Nucleus accumbens (tissue), 56 donors: ENCODE measurements at regions not wholly inside any gene's neighbourhood (a gene's known extent, or its start where the extent isn't known, plus 50 kb on each side); places are given as distances from the start of the nearest gene placed in this dataset.

Source experiments
- DNase-seq, 56 donors: peaks; one replicate each; lab custom pipeline; 2025; lab: John Stamatoyannopoulos, UW

DNA sequence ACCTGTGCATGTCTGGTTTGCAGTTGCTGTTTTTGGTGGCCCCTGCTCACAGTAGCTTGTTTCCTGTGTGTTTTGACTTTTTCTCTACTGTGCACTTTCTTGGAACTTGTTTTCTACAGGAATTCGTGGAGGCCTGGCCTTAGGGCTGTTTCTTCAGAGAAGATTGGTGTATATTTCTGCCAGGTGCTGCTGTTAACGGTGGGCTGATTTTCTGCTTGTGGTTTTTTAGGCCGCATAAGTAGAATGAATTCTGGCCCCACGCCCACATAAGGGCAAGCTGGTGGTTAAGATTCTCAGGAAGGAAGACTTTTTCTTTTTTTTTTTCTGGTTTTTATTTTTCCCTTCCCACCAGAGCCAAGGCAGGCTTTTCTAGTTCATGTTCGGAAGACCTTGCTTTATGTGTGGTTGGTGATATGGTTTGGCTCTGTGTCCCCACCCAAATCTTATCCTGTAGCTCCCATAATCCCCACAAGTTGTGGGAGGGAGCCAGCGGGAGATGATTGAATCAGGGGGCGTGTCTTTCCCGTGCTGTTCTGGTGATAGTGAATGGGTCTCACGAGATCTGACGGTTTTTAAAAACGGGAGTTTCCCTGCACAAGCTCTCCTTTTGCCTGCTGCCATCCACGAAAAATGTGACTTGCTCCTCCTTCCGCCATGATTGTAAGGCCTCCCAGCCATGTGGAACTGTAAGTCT lies 71.5 kb upstream of the DISP3 start:
- no peak for DNase-seq

DNA sequence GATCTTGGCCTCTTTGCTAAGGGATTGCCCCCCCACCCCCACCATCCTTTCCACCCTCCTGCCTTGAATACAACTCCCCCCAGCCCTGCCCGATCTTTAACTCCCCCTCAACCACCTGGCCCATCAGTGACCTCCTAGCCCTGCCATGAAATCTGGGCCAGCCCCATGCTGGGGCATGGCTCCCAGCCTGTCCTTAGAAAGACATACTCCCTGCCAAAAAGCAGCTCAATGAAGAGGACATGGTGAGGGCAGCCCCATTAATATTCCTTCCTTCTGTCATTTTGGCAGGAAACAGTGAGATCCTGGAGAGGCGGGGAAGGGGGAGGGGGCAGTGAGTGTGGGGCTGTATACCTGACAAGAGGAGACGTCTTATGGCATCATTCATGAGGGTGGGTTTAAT lies 66.8 kb upstream of the DISP3 start:
- peak in 7 of 56 donors; percentile 5 to 39 (median 19) for DNase-seq

DNA sequence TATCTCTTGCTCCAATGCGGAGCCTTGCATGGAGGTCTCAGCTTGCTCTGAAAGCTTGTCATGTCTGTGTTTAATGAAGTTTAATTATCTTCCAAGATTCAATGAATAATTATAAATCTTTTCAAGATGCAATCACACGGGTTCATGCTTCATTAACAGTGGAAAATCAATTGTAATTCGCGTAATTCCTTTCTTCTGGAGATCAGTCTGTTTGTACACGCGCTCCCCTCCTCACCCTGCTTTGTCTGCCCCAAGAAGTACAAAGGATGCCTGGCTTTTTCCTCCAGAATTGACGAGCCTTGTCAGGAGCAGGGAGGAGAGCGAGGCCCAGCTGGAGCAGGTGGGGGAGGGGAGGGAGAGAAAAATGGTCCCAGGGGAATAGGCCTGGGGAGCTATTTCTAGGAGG lies 65.0 kb upstream of the DISP3 start:
- DNase-seq = peak in 1 of 56 donors; percentile 26

DNA sequence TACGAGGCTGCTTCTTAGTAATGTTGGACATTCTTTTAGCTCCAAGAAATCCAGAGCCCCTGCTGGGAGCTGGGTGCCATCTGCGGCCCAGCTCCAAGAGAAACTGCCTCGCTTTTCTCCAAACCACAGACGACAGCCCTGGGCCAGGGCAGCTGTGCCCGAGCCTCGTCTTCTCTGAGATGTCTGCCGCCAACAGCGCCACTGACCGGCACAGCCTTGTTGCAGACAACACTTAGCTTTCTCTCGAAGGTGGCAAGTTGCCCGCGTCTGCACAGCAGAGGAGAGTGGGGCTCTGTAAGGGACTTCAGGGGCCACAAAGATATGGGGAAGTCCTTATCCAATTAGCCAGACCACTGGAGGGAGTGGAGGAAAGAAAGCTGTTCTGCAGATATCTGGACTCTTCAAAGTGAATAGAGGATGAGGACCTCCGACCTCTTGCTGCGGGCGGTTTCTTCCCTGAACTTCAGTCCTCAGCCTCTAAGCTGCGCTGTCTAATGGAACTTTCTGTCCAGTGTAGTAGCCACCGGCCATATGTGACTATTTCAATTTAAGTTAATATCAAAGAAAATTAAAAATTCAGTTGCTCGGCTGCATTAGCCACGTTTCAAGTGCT lies 63.9 kb upstream of the DISP3 start:
- peak in 41 of 56 donors; percentile 5 to 73 (median 31) for DNase-seq

DNA sequence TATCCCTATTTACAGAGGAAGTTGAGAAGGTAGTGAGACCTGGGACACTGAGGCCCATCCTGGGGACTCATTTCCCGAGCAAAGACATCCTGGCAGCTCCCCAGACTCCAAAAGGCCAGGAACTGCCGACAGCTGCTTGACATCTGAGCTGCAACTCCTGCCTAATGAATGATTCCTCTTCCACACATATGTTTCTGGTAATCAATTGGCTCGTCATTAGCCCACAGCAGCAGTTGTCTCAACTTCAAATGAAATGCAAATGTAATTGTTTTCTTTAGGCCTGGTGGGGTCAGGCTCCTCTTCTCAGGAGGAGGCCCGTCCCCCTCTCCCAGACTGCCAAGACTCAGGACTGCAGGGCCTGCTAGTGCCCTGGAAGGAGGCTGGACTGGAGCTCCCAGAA lies 61.8 kb upstream of the DISP3 start:
- DNase-seq = no peak

DNA sequence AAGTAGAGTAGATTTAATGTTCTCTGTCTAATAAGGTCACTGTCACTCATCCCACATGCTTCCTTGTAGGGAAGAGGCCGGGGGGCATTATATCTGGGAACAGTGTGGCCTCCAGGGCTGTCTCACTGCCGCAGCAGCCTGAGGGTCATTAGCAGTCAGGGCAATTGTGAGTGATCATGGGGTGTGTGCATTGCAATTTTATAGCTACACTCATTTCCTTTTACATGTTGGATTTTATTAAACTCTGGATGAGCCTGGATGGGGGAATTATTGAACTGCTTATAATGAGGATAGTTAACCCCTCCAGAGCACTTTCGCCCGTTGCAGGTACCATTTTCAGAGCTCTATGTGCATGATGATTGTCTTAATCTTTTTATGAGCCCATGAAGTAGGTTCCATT lies 60.9 kb upstream of the DISP3 start:
- no peak for DNase-seq

DNA sequence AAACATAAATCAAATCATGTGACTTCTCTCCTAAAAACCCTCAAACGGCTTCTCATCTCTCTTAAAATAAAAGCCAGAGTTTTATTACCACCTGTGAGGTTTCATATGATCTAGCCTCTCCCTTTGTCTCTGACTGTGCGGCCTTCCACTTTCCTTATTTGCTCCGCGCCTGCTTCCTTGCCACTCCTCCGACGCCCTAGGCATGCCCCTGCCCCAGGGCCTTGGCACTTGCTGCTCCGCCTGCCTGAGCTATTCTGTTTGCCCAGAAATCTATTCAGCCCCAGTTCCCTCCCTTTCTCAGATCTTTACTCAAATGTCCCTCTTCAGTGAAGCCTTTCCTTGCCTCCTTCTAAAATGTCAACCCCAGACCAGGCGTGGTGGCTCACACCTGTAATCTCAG lies 57.5 kb upstream of the DISP3 start:
- no peak for DNase-seq

DNA sequence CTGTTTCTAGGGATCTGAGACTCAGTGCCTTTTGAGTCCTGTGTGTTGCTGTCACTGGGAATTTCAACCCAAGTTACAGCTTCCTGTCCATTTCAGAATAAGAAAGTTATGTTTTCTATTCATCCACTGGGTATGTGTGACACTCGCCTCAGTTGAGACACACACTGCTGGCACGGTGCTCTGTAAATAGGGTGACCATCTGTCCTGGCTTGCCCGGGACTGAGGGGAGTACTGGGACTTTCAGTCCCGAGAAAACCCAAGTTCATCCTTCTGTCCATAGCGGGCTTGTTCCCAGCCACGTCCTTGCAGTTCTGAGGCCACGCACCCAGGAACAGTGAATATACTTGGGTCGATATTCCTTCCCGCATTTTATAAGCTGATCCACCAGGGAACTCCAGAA lies 56.3 kb upstream of the DISP3 start:
- DNase-seq = no peak

DNA sequence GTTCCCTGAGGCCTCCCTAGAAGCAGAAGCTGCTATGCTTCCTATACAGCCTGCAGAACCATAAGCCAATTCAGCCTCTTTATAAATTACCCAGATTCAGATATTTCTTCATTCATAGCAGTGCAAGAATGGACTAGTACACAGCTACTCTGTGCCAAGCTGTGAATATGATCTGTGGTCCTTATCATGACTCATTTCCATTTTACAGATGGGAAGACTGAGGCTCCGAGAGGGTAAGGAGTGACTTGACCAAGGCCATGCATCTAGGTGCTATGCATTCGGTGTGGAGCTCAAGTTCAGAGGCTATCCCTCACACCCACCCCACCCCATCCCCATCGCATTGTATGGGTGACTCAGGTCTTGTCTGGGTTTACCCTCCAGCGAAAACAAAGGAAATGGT lies 52.3 kb upstream of the DISP3 start:
- no peak for DNase-seq

DNA sequence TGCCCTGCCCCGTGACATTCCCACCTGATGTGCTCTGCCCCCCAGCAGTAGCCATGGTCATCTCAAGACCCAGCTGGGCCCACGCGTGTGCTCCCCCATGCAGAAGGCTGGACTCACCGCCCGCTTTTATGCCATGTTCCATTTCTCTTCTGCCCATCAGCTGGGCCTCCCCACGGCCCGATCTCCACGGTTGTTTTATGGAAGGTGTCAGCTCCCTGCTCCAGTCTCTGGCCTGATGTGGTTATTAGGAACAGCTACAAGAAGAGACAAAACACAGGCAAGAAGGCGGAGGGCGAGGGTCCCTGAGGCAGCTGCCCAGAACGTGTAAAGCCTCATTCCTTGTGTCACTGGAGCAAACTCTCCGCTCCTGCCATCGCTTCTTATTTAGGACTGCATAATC lies 50.2 kb upstream of the DISP3 start:
- no peak for DNase-seq
